HEK293 (cell line): ENCODE measurements at regions not wholly inside any gene's neighbourhood (a gene's known extent, or its start where the extent isn't known, plus 50 kb on each side); places are given as distances from the start of the nearest gene placed in this dataset.
A peak's percentile ranks its signal among the peaks of the same experiment; 100 is the strongest.

ENCODE experiments used
- BCL11A ChIP-seq: fragments of 450-650 bp; formaldehyde crosslinking; IDR thresholded peaks from 2 replicates; pipeline ENCODE4 v1.5.1; 2016; ENCODE audit warnings: low read depth, missing biosample characterization, missing genetic modification characterization
- ELK4 ChIP-seq: IDR thresholded peaks from 2 replicates; pipeline ENCODE4 v1.6.1; 2011; ENCODE audit warnings: mild to moderate bottlenecking, low read depth, low read length, borderline replicate concordance
- FEZF1 ChIP-seq: fragments of 450-650 bp; formaldehyde crosslinking; IDR thresholded peaks from 2 replicates; pipeline ENCODE4 v1.5.1; 2016; ENCODE audit warnings: missing biosample characterization, missing genetic modification characterization
- GLI4 ChIP-seq: fragments of 450-650 bp; formaldehyde crosslinking; IDR thresholded peaks from 2 replicates; pipeline ENCODE4 v1.5.1; 2016; ENCODE audit warnings: missing biosample characterization, missing genetic modification characterization
- KLF7 ChIP-seq: fragments of 450-650 bp; formaldehyde crosslinking; IDR thresholded peaks from 2 replicates; pipeline ENCODE4 v1.5.1; 2016; ENCODE audit warnings: missing biosample characterization, missing genetic modification characterization, borderline replicate concordance
- KLF9 ChIP-seq: fragments of 450-650 bp; formaldehyde crosslinking; IDR thresholded peaks from 2 replicates; pipeline ENCODE4 v1.5.1; 2016; ENCODE audit warnings: missing biosample characterization, missing genetic modification characterization, low read depth
- MEIS1 ChIP-seq: sonication (generic); formaldehyde crosslinking; IDR thresholded peaks from 2 replicates; pipeline ENCODE4 v1.8.1; 2022; ENCODE audit warnings: missing genetic modification reagents, mild to moderate bottlenecking, borderline replicate concordance
- OSR2 ChIP-seq: fragments of 450-650 bp; formaldehyde crosslinking; IDR thresholded peaks from 2 replicates; pipeline ENCODE4 v1.5.1; 2016; ENCODE audit warnings: missing biosample characterization, missing genetic modification characterization
- PRDM1 ChIP-seq: fragments of 450-650 bp; formaldehyde crosslinking; IDR thresholded peaks from 2 replicates; pipeline ENCODE4; 2016; ENCODE audit warnings: missing biosample characterization, missing genetic modification characterization
- SP2 ChIP-seq: fragments of 450-650 bp; formaldehyde crosslinking; IDR thresholded peaks from 2 replicates; pipeline ENCODE4 v1.5.1; 2016; ENCODE audit warnings: missing biosample characterization, missing genetic modification characterization
- TRIM28 ChIP-seq: IDR thresholded peaks from 2 replicates; pipeline ENCODE4 v1.6.1; 2011; ENCODE audit warnings: low read length, control low read depth, borderline replicate concordance
- ZBTB10 ChIP-seq: fragments of 450-650 bp; formaldehyde crosslinking; IDR thresholded peaks from 2 replicates; pipeline ENCODE4 v1.5.1; 2016; ENCODE audit warnings: missing biosample characterization, missing genetic modification characterization
- ZBTB44 ChIP-seq: fragments of 450-650 bp; IDR thresholded peaks from 2 replicates; pipeline ENCODE4 v1.5.1; 2018; ENCODE audit warnings: missing biosample characterization, mild to moderate bottlenecking, missing genetic modification characterization
- ZNF155 ChIP-seq: fragments of 450-650 bp; formaldehyde crosslinking; IDR thresholded peaks from 2 replicates; pipeline ENCODE4 v1.5.1; 2016; ENCODE audit warnings: missing biosample characterization, missing genetic modification characterization
- ZNF266 ChIP-seq: fragments of 450-650 bp; formaldehyde crosslinking; IDR thresholded peaks from 2 replicates; pipeline ENCODE4 v1.5.1; 2016; ENCODE audit warnings: missing biosample characterization, missing genetic modification characterization, low read depth
- ZNF280C ChIP-seq: fragments of 450-650 bp; formaldehyde crosslinking; IDR thresholded peaks from 2 replicates; pipeline ENCODE4 v1.5.1; 2016; ENCODE audit warnings: missing biosample characterization, missing genetic modification characterization
- ZNF292 ChIP-seq: fragments of 450-650 bp; formaldehyde crosslinking; IDR thresholded peaks from 2 replicates; pipeline ENCODE4 v1.5.1; 2016; ENCODE audit warnings: low read depth, missing biosample characterization, missing genetic modification characterization, borderline replicate concordance
- ZNF426 ChIP-seq: fragments of 450-650 bp; formaldehyde crosslinking; IDR thresholded peaks from 2 replicates; pipeline ENCODE4 v1.5.1; 2017; ENCODE audit warnings: missing biosample characterization, missing genetic modification characterization, mild to moderate bottlenecking, inconsistent platforms, moderate library complexity
- ZNF449 ChIP-seq: fragments of 450-650 bp; formaldehyde crosslinking; IDR thresholded peaks from 2 replicates; pipeline ENCODE4 v1.5.1; 2017; ENCODE audit warnings: missing biosample characterization, mild to moderate bottlenecking, missing genetic modification characterization, moderate library complexity
- ZNF514 ChIP-seq: fragments of 450-650 bp; formaldehyde crosslinking; IDR thresholded peaks from 2 replicates; pipeline ENCODE4 v1.5.1; 2016; ENCODE audit warnings: missing biosample characterization, missing genetic modification characterization
- ZNF530 ChIP-seq: fragments of 450-650 bp; formaldehyde crosslinking; IDR thresholded peaks from 2 replicates; pipeline ENCODE4 v1.5.1; 2016; ENCODE audit warnings: low read depth, missing biosample characterization, missing genetic modification characterization
- ZNF610 ChIP-seq: fragments of 450-650 bp; formaldehyde crosslinking; IDR thresholded peaks from 2 replicates; pipeline ENCODE4 v1.5.1; 2016; ENCODE audit warnings: missing biosample characterization, missing genetic modification characterization, borderline replicate concordance
- ZNF626 ChIP-seq: fragments of 450-650 bp; sonication (Bioruptor Pico); formaldehyde crosslinking; IDR thresholded peaks from 2 replicates; pipeline ENCODE4 v1.5.1; 2018; ENCODE audit warnings: missing biosample characterization, missing genetic modification characterization, inconsistent platforms
- ZNF639 ChIP-seq: fragments of 450-650 bp; formaldehyde crosslinking; IDR thresholded peaks from 2 replicates; pipeline ENCODE4 v1.5.1; 2016; ENCODE audit warnings: missing biosample characterization, missing genetic modification characterization
- ZNF692 ChIP-seq: fragments of 450-650 bp; formaldehyde crosslinking; IDR thresholded peaks from 2 replicates; pipeline ENCODE4 v1.5.1; 2016; ENCODE audit warnings: missing biosample characterization, missing genetic modification characterization

GRCh38 chr1:232868793-232869491, 63.7 kb downstream of the MAP10 start (continued):
- TF ChIP-seq ZNF530 = 0 out of 2 replicates have a peak, but pooled peaks have one; percentile 1
- TF ChIP-seq TRIM28 = no peak; the same call in 1 of the 2 replicates
- no peak for TF ChIP-seq ZNF292 (tag by site-specific recombination)
- no peak for TF ChIP-seq ZNF626 (tag by site-specific recombination)
- no peak for TF ChIP-seq PRDM1 (tag by site-specific recombination)
- peak; percentile 79 for TF ChIP-seq FEZF1 (tag by site-specific recombination)
- no peak for TF ChIP-seq SP2 (tag by site-specific recombination)
- no peak for TF ChIP-seq MEIS1
- TF ChIP-seq ZNF639 (tag by site-specific recombination) = peak; percentile 91
- no peak for TF ChIP-seq ZNF280C
- TF ChIP-seq ZNF449 (tag by site-specific recombination) = peak; percentile 58; the same call in 1 of the 2 replicates
- TF ChIP-seq ZBTB10 (tag by site-specific recombination) = peak; percentile 48
- TF ChIP-seq ZBTB44 (tag by site-specific recombination) = peak; percentile 96; the same call in 1 of the 2 replicates
- TF ChIP-seq BCL11A (tag by site-specific recombination) = peak; percentile 89; the same call in 1 of the 2 replicates
- TF ChIP-seq ZNF155 (tag by site-specific recombination) = no peak
- no peak for TF ChIP-seq ZNF514 (tag by site-specific recombination)
- no peak for TF ChIP-seq KLF7 (tag by site-specific recombination)
- TF ChIP-seq ZNF692 (tag by site-specific recombination) = peak; percentile 91
- peak; percentile 82 for TF ChIP-seq ZNF610 (tag by site-specific recombination)
- TF ChIP-seq ZNF426 (tag by site-specific recombination) = no peak
- no peak for TF ChIP-seq ELK4
- no peak for TF ChIP-seq ZNF266 (tag by site-specific recombination)
- peak; percentile 81 for TF ChIP-seq OSR2 (tag by site-specific recombination)
- TF ChIP-seq KLF9 = no peak
- no peak for TF ChIP-seq GLI4 (tag by site-specific recombination)
